ENCODE measurements at regions not wholly inside any gene's neighbourhood (a gene's known extent, or its start where the extent isn't known, plus 50 kb on each side); places are given as distances from the start of the nearest gene placed in this dataset.

GRCh38 chr11:113572136-113572735 lies 97.0 kb upstream of the DRD2 start:
- Histone ChIP-seq H3K79me2 (ENCODE audit: control insufficient read depth, insufficient read depth, low read length) (no peaks in the 10 kb centered on the region), H3K9ac (ENCODE audit: insufficient read depth in 1 of 2, low read depth in 2 of 2, low read length in 2 of 2) (no peak overlapping the region), H2AFZ (ENCODE audit: low read depth, low read length) (no peak overlapping the region), H3K4me1 (replicated peaks in 1 of 2; ENCODE audit: control insufficient read depth in 2 of 2, insufficient read depth in 2 of 2, low read length in 2 of 2) (no peaks in the 10 kb centered on the region; a peak in 1 of 5 replicates), H3K4me2 (ENCODE audit: insufficient read depth, low read length) (no peak overlapping the region), H3K27me3 (ENCODE audit: control insufficient read depth in 2 of 2, insufficient read depth in 2 of 2, low read length in 2 of 2) (0 out of 5 replicates have a peak, but pooled peaks cover 0 to 6% of the 10 kb centered on the region in 2 experiments), H3K27ac (ENCODE audit: extremely low read depth, low read depth, low read length) (no peak overlapping the region), H3K9me3 (replicated peaks; ENCODE audit: control insufficient read depth, insufficient read depth, low read depth, low read length) (no peaks in the 10 kb centered on the region), H4K20me1 (replicated peaks; ENCODE audit: control insufficient read depth, insufficient read depth, low read length) (no peaks in the 10 kb centered on the region), H3K9me1 (ENCODE audit: control insufficient read depth, insufficient read depth, low read length) (no peaks in the 10 kb centered on the region), H3K36me3 (ENCODE audit: control insufficient read depth, insufficient read depth, low read length) (no peaks in the 10 kb centered on the region), H3K4me3 (no peak overlapping the region)
- in situ Hi-C loops (cut with MboI) (no loop called here), intact Hi-C loops (cut with micrococcal nuclease) (no loop called here)
- ChIA-PET POLR2A (interaction anchor here (0.8 kb wide), 1 partner anchor 31 kb away, joined by 3 read pairs; no protein-coding TSS in a partner anchor), CTCF (ENCODE audit: low intra/inter-chr PET ratio) (no interaction called here)
- ATAC-seq (no peak), FAIRE-seq (no peak), DNase-seq (ENCODE audit: extremely low read depth in 1 of 4, low spot score in 3 of 4) (no peak)
- 76% methylated on average over 4 of the region's 4 CpGs for WGBS (ENCODE audit: insufficient coverage, low coverage, missing lambda C conversion rate)
- BruUV-seq (replicated peaks): no TSS peak
- TF ChIP-seq MAZ (CRISPR knock-in tag; conservative IDR thresholded peaks at IDR 0.05 in 1 of 2, IDR thresholded peaks at IDR 0.05 in 1 of 2) (no peak), HSF4 (CRISPR knock-in tag; IDR thresholded peaks at IDR 0.05; ENCODE audit: borderline replicate concordance) (no peak), ZNF830 (CRISPR knock-in tag; IDR thresholded peaks at IDR 0.05) (no peak), HNRNPL (IDR thresholded peaks at IDR 0.05; ENCODE audit: low read depth, low read length) (no peak), ZBTB7A (IDR thresholded peaks at IDR 0.05; ENCODE audit: borderline replicate concordance, control insufficient read depth, low read depth, low read length) (no peak), HDAC6 (IDR thresholded peaks at IDR 0.05; ENCODE audit: low read depth, low read length) (no peak), ZKSCAN8 (CRISPR knock-in tag; IDR thresholded peaks at IDR 0.05) (no peak), ZNF507 (tag; conservative IDR thresholded peaks at IDR 0.05) (no peak), GABPA (tag; conservative IDR thresholded peaks at IDR 0.05; ENCODE audit: low read depth) (no peak), MEF2D (tag; conservative IDR thresholded peaks at IDR 0.05; ENCODE audit: low read depth) (no peak), CTCF (IDR thresholded peaks at IDR 0.05 in 2 of 3, conservative IDR thresholded peaks at IDR 0.05 in 1 of 3; ENCODE audit: insufficient read depth in 2 of 3, low read depth in 1 of 3, low read length in 3 of 3) (no peak), PATZ1 (CRISPR knock-in tag; IDR thresholded peaks at IDR 0.05; ENCODE audit: borderline replicate concordance) (no peak)
- TF ChIP-seq, protein P1, sequence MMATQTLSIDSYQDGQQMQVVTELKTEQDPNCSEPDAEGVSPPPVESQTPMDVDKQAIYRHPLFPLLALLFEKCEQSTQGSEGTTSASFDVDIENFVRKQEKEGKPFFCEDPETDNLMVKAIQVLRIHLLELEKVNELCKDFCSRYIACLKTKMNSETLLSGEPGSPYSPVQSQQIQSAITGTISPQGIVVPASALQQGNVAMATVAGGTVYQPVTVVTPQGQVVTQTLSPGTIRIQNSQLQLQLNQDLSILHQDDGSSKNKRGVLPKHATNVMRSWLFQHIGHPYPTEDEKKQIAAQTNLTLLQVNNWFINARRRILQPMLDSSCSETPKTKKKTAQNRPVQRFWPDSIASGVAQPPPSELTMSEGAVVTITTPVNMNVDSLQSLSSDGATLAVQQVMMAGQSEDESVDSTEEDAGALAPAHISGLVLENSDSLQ (IDR thresholded peaks at IDR 0.05): no peak
- TF ChIP-seq, protein P2, sequence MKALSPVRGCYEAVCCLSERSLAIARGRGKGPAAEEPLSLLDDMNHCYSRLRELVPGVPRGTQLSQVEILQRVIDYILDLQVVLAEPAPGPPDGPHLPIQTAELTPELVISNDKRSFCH (CRISPR knock-in tag; IDR thresholded peaks at IDR 0.05): no peak
- TF ChIP-seq, protein P2 (tag; IDR thresholded peaks at IDR 0.05): no peak
- TF ChIP-seq, protein P3, sequence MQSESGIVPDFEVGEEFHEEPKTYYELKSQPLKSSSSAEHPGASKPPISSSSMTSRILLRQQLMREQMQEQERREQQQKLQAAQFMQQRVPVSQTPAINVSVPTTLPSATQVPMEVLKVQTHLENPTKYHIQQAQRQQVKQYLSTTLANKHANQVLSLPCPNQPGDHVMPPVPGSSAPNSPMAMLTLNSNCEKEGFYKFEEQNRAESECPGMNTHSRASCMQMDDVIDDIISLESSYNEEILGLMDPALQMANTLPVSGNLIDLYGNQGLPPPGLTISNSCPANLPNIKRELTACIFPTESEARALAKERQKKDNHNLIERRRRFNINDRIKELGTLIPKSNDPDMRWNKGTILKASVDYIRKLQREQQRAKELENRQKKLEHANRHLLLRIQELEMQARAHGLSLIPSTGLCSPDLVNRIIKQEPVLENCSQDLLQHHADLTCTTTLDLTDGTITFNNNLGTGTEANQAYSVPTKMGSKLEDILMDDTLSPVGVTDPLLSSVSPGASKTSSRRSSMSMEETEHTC (IDR thresholded peaks at IDR 0.05): no peak

All from K562 (cell line).